ENCODE measurements at regions not wholly inside any gene's neighbourhood (a gene's known extent, or its start where the extent isn't known, plus 50 kb on each side); places are given as distances from the start of the nearest gene placed in this dataset.

DNA sequence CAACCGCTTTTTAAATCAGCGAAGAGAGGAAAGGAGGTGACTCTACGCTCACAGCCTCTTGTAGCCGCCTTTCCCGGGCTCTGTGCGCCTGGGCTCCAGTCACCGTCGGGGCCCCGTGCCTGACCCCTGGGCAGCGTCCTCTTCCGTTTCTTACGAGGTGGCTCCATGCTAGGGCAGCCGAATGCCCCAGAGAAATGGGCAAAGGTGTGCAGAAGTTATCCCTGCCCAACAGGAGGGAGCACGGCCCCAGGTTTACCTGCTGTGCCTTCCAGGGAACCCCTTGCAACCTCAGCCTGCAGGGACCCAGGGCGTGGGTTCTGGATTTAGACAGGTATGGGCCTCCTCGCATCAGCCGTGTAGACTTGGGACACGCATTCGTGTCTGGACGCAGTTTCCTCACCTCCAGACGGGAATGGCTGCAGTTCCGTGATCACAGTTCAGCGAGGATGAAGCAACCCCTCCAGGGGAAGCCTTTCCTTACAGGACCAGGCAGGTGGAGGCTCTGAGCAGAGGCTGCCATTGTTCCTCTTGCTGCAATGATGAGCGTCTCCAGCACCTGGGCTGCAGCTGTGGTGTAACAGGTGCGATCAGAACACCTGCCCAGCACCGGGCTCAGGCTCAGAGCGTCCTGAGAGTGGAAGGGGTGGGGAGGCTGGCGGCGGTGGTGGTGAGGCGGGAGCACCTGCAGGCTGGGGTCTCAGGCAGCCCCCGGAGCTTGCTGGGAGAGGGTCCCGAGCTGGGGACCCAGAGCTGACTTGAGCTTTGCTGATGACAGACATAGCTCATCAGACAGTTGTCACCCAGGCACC is 81.3 kb upstream of the BHLHE23 start:
- no peak overlapping the region for H3K4me3 ChIP-seq
- ATAC-seq, result no peak
- H3K9me3 ChIP-seq, result no peaks in the 10 kb centered on the region
- WGBS, 2 donors (ENCODE audit: low coverage in 1 of 2), result 64 to 79% methylated on average over 11 to 13 of the region's 32 CpGs
- no peak overlapping the region for H3K27ac ChIP-seq
- no peaks in the 10 kb centered on the region for H3K4me1 ChIP-seq
- TF ChIP-seq EP300 (IDR thresholded peaks at IDR 0.05) (no peak), CTCF (IDR thresholded peaks at IDR 0.05) (no peak), POLR2A (IDR thresholded peaks at IDR 0.05) (no peak), POLR2AphosphoS5 (IDR thresholded peaks at IDR 0.05) (no peak)
- H3K27me3 ChIP-seq, result peaks cover 97% of the 10 kb centered on the region
- no peaks in the 10 kb centered on the region for H3K36me3 ChIP-seq

GRCh38 chr20:63087236-63087871 is 80.6 kb upstream of the BHLHE23 start:
- TF ChIP-seq EP300 (IDR thresholded peaks at IDR 0.05) (no peak), CTCF (IDR thresholded peaks at IDR 0.05) (no peak), POLR2A (IDR thresholded peaks at IDR 0.05) (no peak), POLR2AphosphoS5 (IDR thresholded peaks at IDR 0.05) (no peak)
- no peaks in the 10 kb centered on the region for H3K4me1 ChIP-seq
- H3K36me3 ChIP-seq, result no peaks in the 10 kb centered on the region
- peaks cover 97% of the 10 kb centered on the region for H3K27me3 ChIP-seq
- H3K27ac ChIP-seq, result no peak overlapping the region
- no peak overlapping the region for H3K4me3 ChIP-seq
- H3K9me3 ChIP-seq, result no peaks in the 10 kb centered on the region
- WGBS, 2 donors (ENCODE audit: low coverage in 1 of 2), result 74 to 76% methylated on average over 13 of the region's 29 CpGs
- no peak for ATAC-seq

GRCh38 chr20:63086421-63087235 is 79.9 kb upstream of the BHLHE23 start:
- H3K4me1 ChIP-seq, result no peaks in the 10 kb centered on the region
- no peaks in the 10 kb centered on the region for H3K36me3 ChIP-seq
- TF ChIP-seq POLR2AphosphoS5 (IDR thresholded peaks at IDR 0.05) (no peak), POLR2A (IDR thresholded peaks at IDR 0.05) (no peak), EP300 (IDR thresholded peaks at IDR 0.05) (no peak), CTCF (IDR thresholded peaks at IDR 0.05) (no peak)
- no peak overlapping the region for H3K27ac ChIP-seq
- H3K27me3 ChIP-seq, result peaks cover 97% of the 10 kb centered on the region
- no peak overlapping the region for H3K4me3 ChIP-seq
- no peak for ATAC-seq
- H3K9me3 ChIP-seq, result no peaks in the 10 kb centered on the region
- WGBS, 2 donors (ENCODE audit: low coverage in 1 of 2), result 83 to 86% methylated on average over 6 to 8 of the region's 36 CpGs

DNA sequence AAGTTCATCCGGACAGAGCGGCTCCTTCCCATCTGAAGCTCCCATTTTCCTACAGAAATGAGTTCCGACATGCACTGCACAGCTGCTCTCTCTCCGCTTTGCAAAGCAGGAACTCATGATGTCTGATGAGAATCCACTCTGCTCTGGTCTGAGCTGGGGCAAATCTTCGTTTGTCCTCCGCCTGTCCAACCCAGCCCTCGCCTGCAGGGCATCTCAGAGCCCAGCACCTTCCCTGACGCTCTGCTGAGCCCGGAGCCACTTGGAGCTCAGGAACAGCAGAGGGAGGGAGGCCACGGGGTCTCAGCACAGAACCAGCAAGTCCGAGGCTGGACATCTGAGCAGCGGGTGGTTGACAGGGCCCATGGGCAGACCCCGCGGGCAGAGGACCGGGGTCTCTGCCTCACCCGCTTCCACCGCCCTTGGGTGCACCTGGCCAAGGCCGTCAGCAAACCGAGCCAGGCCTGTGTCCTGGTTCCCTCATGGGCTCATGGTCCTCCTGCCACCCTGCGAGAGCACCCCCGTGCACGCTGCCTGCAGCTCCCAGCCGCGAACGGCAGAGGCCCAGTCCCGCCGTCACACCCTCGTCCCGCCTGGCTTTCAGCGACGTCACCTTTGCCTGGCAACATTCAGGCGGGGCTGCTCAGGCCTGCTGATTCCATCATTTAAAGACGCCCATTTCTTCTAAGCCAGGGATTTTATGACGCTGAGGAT is 78.5 kb upstream of the BHLHE23 start:
- ATAC-seq, result no peak
- H3K27ac ChIP-seq, result no peak overlapping the region
- H3K4me3 ChIP-seq, result no peak overlapping the region
- no peaks in the 10 kb centered on the region for H3K4me1 ChIP-seq
- peaks cover 97% of the 10 kb centered on the region for H3K27me3 ChIP-seq
- peaks cover 0 to 8% (median 0%) of the 10 kb centered on the region in 3 donors for H3K9me3 ChIP-seq
- 51 to 76% methylated on average over 6 to 16 of the region's 34 CpGs for WGBS, 2 donors (ENCODE audit: low coverage in 1 of 2)
- no peak for TF ChIP-seq POLR2AphosphoS5 (IDR thresholded peaks at IDR 0.05)
- TF ChIP-seq POLR2A (IDR thresholded peaks at IDR 0.05), result no peak
- TF ChIP-seq CTCF (IDR thresholded peaks at IDR 0.05), result no peak
- no peak for TF ChIP-seq EP300 (IDR thresholded peaks at IDR 0.05)
- no peaks in the 10 kb centered on the region for H3K36me3 ChIP-seq
